ENCODE measurements at regions not wholly inside any gene's neighbourhood (a gene's known extent, or its start where the extent isn't known, plus 50 kb on each side); places are given as distances from the start of the nearest gene placed in this dataset.

- no peak for TF ChIP-seq CTCF (IDR thresholded peaks at IDR 0.05)
- TF ChIP-seq POLR2A (IDR thresholded peaks at IDR 0.05): no peak
These were observed 756.3 kb downstream of the INHBA start for GRCh38 chr7:40946549-40946948.
